ENCODE measurements at regions not wholly inside any gene's neighbourhood (a gene's known extent, or its start where the extent isn't known, plus 50 kb on each side); places are given as distances from the start of the nearest gene placed in this dataset.

GRCh38 chr2:45256867-45257641, 247.8 kb upstream of the SIX2 start:
- intact Hi-C loops (cut with micrococcal nuclease), result no loop called here
- DNase-seq (no peak), ATAC-seq (ENCODE audit: low read depth) (no peak)
- H3K9me3 Mint-ChIP-seq, result no peaks in the 10 kb centered on the region
- ChIA-PET POLR2A (no interaction called here), CTCF (no interaction called here)
- H3K4me3 Mint-ChIP-seq, result no peak overlapping the region
- H3K27ac Mint-ChIP-seq, result no peak overlapping the region
- no peaks in the 10 kb centered on the region for H3K36me3 Mint-ChIP-seq (ENCODE audit: low read depth)
- no peaks in the 10 kb centered on the region for H3K4me1 Mint-ChIP-seq
- peaks cover 8% of the 10 kb centered on the region for H3K27me3 Mint-ChIP-seq
- no peak for TF ChIP-seq CTCF (IDR thresholded peaks at IDR 0.05)

GRCh38 chr2:45256173-45256866, 247.1 kb upstream of the SIX2 start:
- intact Hi-C loops (cut with micrococcal nuclease), result no loop called here
- ATAC-seq (ENCODE audit: low read depth), result no peak
- no peak overlapping the region for H3K4me3 Mint-ChIP-seq
- H3K9me3 Mint-ChIP-seq, result no peaks in the 10 kb centered on the region
- no peak for DNase-seq
- no peak for TF ChIP-seq CTCF (IDR thresholded peaks at IDR 0.05)
- H3K36me3 Mint-ChIP-seq (ENCODE audit: low read depth), result no peaks in the 10 kb centered on the region
- no peak overlapping the region for H3K27ac Mint-ChIP-seq
- POLR2A ChIA-PET, result no interaction called here
- H3K4me1 Mint-ChIP-seq, result no peaks in the 10 kb centered on the region
- peaks cover 8% of the 10 kb centered on the region for H3K27me3 Mint-ChIP-seq
- CTCF ChIA-PET, result no interaction called here

- peaks cover 6% of the 10 kb centered on the region for H3K27me3 Mint-ChIP-seq
These were observed 246.3 kb upstream of the SIX2 start for GRCh38 chr2:45255563-45255962.

DNA sequence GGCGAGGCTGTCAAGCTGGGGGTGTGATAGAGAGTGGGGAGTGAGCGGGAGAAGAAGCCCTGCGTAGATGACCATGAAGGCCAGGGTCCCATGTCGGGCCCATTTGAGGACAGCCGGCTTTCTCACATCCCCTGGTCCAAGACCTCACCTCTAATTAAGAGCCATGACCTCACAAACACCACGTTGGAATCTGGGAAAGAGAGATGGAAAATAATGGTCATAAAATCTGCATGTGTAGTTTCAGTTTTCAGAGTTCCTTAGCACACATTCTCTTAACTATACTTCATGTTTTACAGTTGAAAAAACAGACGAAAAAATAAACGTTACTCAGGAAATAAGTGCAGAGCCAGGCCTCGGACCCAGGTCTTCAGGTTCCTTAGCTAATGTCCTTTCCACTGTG, 244.8 kb upstream of the SIX2 start:
- DNase-seq, result no peak
- Mint-ChIP-seq H3K4me1 (no peaks in the 10 kb centered on the region), H3K9me3 (no peaks in the 10 kb centered on the region), H3K4me3 (no peak overlapping the region), H3K36me3 (ENCODE audit: low read depth) (no peaks in the 10 kb centered on the region), H3K27ac (no peak overlapping the region), H3K27me3 (peaks cover 3% of the 10 kb centered on the region)
- no peak for ATAC-seq (ENCODE audit: low read depth)
- intact Hi-C loops (cut with micrococcal nuclease), result loop anchor here (5.0 kb wide), 1 partner anchor 83 kb away; no protein-coding TSS in a partner anchor
- CTCF ChIA-PET, result no interaction called here
- TF ChIP-seq CTCF (IDR thresholded peaks at IDR 0.05), result no peak
- POLR2A ChIA-PET, result no interaction called here

More at GRCh38 chr2:45255563-45255962, 246.3 kb upstream of the SIX2 start:
- POLR2A ChIA-PET, result no interaction called here
- CTCF ChIA-PET, result no interaction called here
- Mint-ChIP-seq H3K4me3 (no peak overlapping the region), H3K4me1 (no peaks in the 10 kb centered on the region), H3K27ac (no peak overlapping the region), H3K9me3 (no peaks in the 10 kb centered on the region), H3K36me3 (ENCODE audit: low read depth) (no peaks in the 10 kb centered on the region)
- DNase-seq (no peak), ATAC-seq (ENCODE audit: low read depth) (no peak)
- TF ChIP-seq CTCF (IDR thresholded peaks at IDR 0.05), result no peak
- intact Hi-C loops (cut with micrococcal nuclease), result no loop called here

GRCh38 chr2:45253151-45253550, 243.9 kb upstream of the SIX2 start:
- POLR2A ChIA-PET, result no interaction called here
- H3K36me3 Mint-ChIP-seq (ENCODE audit: low read depth), result no peaks in the 10 kb centered on the region
- no peak for TF ChIP-seq CTCF (IDR thresholded peaks at IDR 0.05)

More at GRCh38 chr2:45253151-45253550, 243.9 kb upstream of the SIX2 start:
- no peak overlapping the region for H3K4me3 Mint-ChIP-seq
- H3K27ac Mint-ChIP-seq, result no peak overlapping the region
- CTCF ChIA-PET, result no interaction called here
- intact Hi-C loops (cut with micrococcal nuclease), result loop anchor here (5.0 kb wide), 1 partner anchor 84 kb away; no protein-coding TSS in a partner anchor
- DNase-seq (no peak), ATAC-seq (ENCODE audit: low read depth) (no peak)
- H3K4me1 Mint-ChIP-seq, result no peaks in the 10 kb centered on the region
- no peaks in the 10 kb centered on the region for H3K27me3 Mint-ChIP-seq
- H3K9me3 Mint-ChIP-seq, result no peaks in the 10 kb centered on the region
